Spleen (tissue), 11 donors: ENCODE measurements at regions not wholly inside any gene's neighbourhood (a gene's known extent, or its start where the extent isn't known, plus 50 kb on each side); places are given as distances from the start of the nearest gene placed in this dataset.
A peak's percentile ranks its signal among the peaks of the same experiment; 100 is the strongest.

Source experiments
- DNase-seq: peaks from one replicate; pipeline ENCODE4 v3.0.0-alpha.2; 2020
- H3K27ac ChIP-seq, 8 donors: fragments of 200-600 bp; sonication (generic) in 7 of 8; 1 replicate in 4 of 8; 2 replicates in 4 of 8; pipeline versions ENCODE4 v1.5.0 to v1.8.0; 2016 to 2021; ENCODE audit warnings: inconsistent platforms in 4 of 8, mild to moderate bottlenecking in 4 of 8, moderate library complexity in 1 of 8
- H3K27me3 ChIP-seq, 7 donors: fragments of 200-600 bp; sonication (generic) in 6 of 7; replicated peaks in 1 of 7; 1 replicate in 4 of 7; 2 replicates in 3 of 7; pipeline versions ENCODE4 v1.5.0 to v1.8.0; 2016 to 2021; ENCODE audit warnings: inconsistent platforms in 3 of 7, mild to moderate bottlenecking in 1 of 7
- H3K36me3 ChIP-seq, 6 donors: fragments of 200-600 bp; sonication (generic) in 5 of 6; 1 replicate in 4 of 6; 2 replicates in 2 of 6; pipeline versions ENCODE4 v1.5.0 to v1.8.0; 2016 to 2021; ENCODE audit warnings: inconsistent platforms in 2 of 6
- H3K4me1 ChIP-seq, 6 donors: fragments of 200-600 bp; sonication (generic) in 5 of 6; 1 replicate in 3 of 6; 2 replicates in 3 of 6; pipeline versions ENCODE4 v1.5.0 to v1.8.0; 2016 to 2021; ENCODE audit warnings: inconsistent platforms in 3 of 6
- H3K4me3 ChIP-seq, 8 donors: fragments of 200-600 bp; sonication (generic) in 7 of 8; 1 replicate in 4 of 8; 2 replicates in 4 of 8; pipeline versions ENCODE4 v1.5.0 to v1.8.0; 2016 to 2021; ENCODE audit warnings: inconsistent platforms in 4 of 8, mild to moderate bottlenecking in 4 of 8, moderate library complexity in 2 of 8
- H3K9me3 ChIP-seq, 8 donors: fragments of 200-600 bp; sonication (generic) in 7 of 8; 1 replicate in 4 of 8; 2 replicates in 4 of 8; pipeline versions ENCODE4 v1.5.0 to v1.8.0; 2016 to 2021; ENCODE audit warnings: inconsistent platforms in 4 of 8
- CTCF ChIP-seq, 11 experiments: fragments of 200-600 bp in 7 of 11; fragments of 450-650 bp in 4 of 11; sonication (generic) in 4 of 11; IDR thresholded peaks in 8 of 11; conservative IDR thresholded peaks in 3 of 11; 1 replicate in 7 of 11; 2 replicates in 4 of 11; pipeline versions ENCODE4 v1.4.0 to v1.8.0; 2016 to 2021; ENCODE audit warnings: antibody characterized with exemption in 11 of 11, inconsistent platforms in 4 of 11, mild to moderate bottlenecking in 1 of 11
- POLR2A ChIP-seq, 3 donors: fragments of 450-650 bp; IDR thresholded peaks; one replicate each; pipeline ENCODE4 v1.5.1; 2017; ENCODE audit warnings: antibody characterized with exemption in 3 of 3, mild to moderate bottlenecking in 1 of 3
- POLR2AphosphoS5 ChIP-seq, 3 donors: sonication (generic); formaldehyde crosslinking; IDR thresholded peaks; one replicate each; pipeline ENCODE4 v1.5.1; 2017; ENCODE audit warnings: antibody characterized with exemption in 3 of 3
- WGBS, 5 donors: extraction: QIAGEN DNeasy Blood & Tissue Kit in 3 of 5; methylation state at CpG; one replicate each; pipeline versions ENCODE4 v1.1.5 to v1.1.7; 2013 to 2018; 5-methylcytosine and 5-hydroxymethylcytosine counted together
- intact Hi-C: fragments of 100-400 bp; cut with DNase I; formaldehyde crosslinking; loops from one replicate; pipeline ENCODE4 v1.15.0; 2023; ENCODE audit warnings: low total_unique reads
- donor health status: healthy with polysubstance abuse.
- donor health status: DM: no; HTN: no; CAD: no; lungs with moderate emphysema.
- donor health status: DM: no; HTN: no; CAD: no.
- donor health status: Bipolar disorder and iron deficiency.
- donor health status: healthy.
- donor health status: DM: no; HTN: no; CAD: no.
- donor health status: DM: yes; HTN: yes; CAD: no.

- DNase-seq = peak; percentile 64
- H3K27ac ChIP-seq = no peak overlapping the region
- peaks cover 0 to 38% (median 4%) of the 10 kb centered on the region in 7 donors for H3K27me3 ChIP-seq
- H3K9me3 ChIP-seq = no peaks in the 10 kb centered on the region
- intact Hi-C loops = no loop called here
- H3K4me3 ChIP-seq = no peak overlapping the region
- no peak for TF ChIP-seq POLR2AphosphoS5 (IDR thresholded peaks at IDR 0.05)
- TF ChIP-seq CTCF (IDR thresholded peaks at IDR 0.05 in 8 of 11, conservative IDR thresholded peaks at IDR 0.05 in 3 of 11) = no peak
- no peak for TF ChIP-seq POLR2A (IDR thresholded peaks at IDR 0.05)
- 79 to 85% (median 84%) methylated on average over 27 of the region's 27 CpGs for WGBS, 5 donors
- H3K4me1 ChIP-seq = no peaks in the 10 kb centered on the region
- H3K36me3 ChIP-seq = no peaks in the 10 kb centered on the region
Measured at GRCh38 chr6:169838346-169839028, 87.1 kb downstream of the ERMARD start.

GRCh38 chr6:169837529-169838250 lies 86.3 kb downstream of the ERMARD start:
- intact Hi-C loops = no loop called here
- Histone ChIP-seq H3K27ac (no peak overlapping the region), H3K9me3 (no peaks in the 10 kb centered on the region), H3K4me3 (no peak overlapping the region), H3K4me1 (peaks cover 0 to 2% (median under 1%) of the 10 kb centered on the region in 6 donors), H3K36me3 (no peaks in the 10 kb centered on the region), H3K27me3 (peaks cover 0 to 41% (median 0%) of the 10 kb centered on the region in 7 donors)
- 75 to 85% (median 80%) methylated on average over 12 to 17 of the region's 17 CpGs for WGBS, 5 donors
- DNase-seq = peak; percentile 59
- TF ChIP-seq POLR2A (IDR thresholded peaks at IDR 0.05) (no peak), POLR2AphosphoS5 (IDR thresholded peaks at IDR 0.05) (no peak), CTCF (IDR thresholded peaks at IDR 0.05 in 8 of 11, conservative IDR thresholded peaks at IDR 0.05 in 3 of 11) (no peak)

GRCh38 chr6:169833258-169833794 lies 81.9 kb downstream of the ERMARD start:
- H3K36me3 ChIP-seq = no peaks in the 10 kb centered on the region
- H3K4me3 ChIP-seq = no peak overlapping the region
- peaks cover 0 to 16% (median 10%) of the 10 kb centered on the region in 6 donors for H3K4me1 ChIP-seq
- no peaks in the 10 kb centered on the region for H3K9me3 ChIP-seq
- H3K27ac ChIP-seq = no peak overlapping the region
- peaks cover 0 to 65% (median 18%) of the 10 kb centered on the region in 7 donors for H3K27me3 ChIP-seq
- intact Hi-C loops = loop anchor here (5.0 kb wide), 1 partner anchor 684 kb away; no protein-coding TSS in a partner anchor
- DNase-seq = peak; percentile 10
- 80 to 94% (median 90%) methylated on average over 7 of the region's 7 CpGs for WGBS, 5 donors
- TF ChIP-seq CTCF (IDR thresholded peaks at IDR 0.05 in 8 of 11, conservative IDR thresholded peaks at IDR 0.05 in 3 of 11) = no peak
- TF ChIP-seq POLR2AphosphoS5 (IDR thresholded peaks at IDR 0.05) = no peak
- TF ChIP-seq POLR2A (IDR thresholded peaks at IDR 0.05) = no peak
